HepG2 (cell line): ENCODE measurements at regions not wholly inside any gene's neighbourhood (a gene's known extent, or its start where the extent isn't known, plus 50 kb on each side); places are given as distances from the start of the nearest gene placed in this dataset.

ENCODE experiments used
- ATAC-seq: fragments of 200-7000 bp; cut with Tn5 transposase; 3 replicates; pipeline ENCODE4 v1.9.1; 2020; ENCODE audit warnings: mild to moderate bottlenecking, moderate library complexity
- BruUV-seq: library from RNA; stranded (reverse); fragments of 400-500 nt; replicated peaks from 2 replicates; lab custom pipeline; 2021; lab: Mats Ljungman, UMichigan
- CTCF ChIA-PET: fragments of 300-600 bp; formaldehyde crosslinking; extraction: SDS; loops from one replicate; lab custom pipeline; 2021; ENCODE audit warnings: low total read pairs, inconsistent platforms, low intra/inter-chr PET ratio; lab: Yijun Ruan, JAX
- POLR2A ChIA-PET: fragments of 350-600 bp; sonication (Branson Sonifier 250); formaldehyde crosslinking; loops from one replicate; lab custom pipeline; 2020; ENCODE audit warnings: antibody characterized with exemption, inconsistent platforms; lab: Yijun Ruan, JAX
- DNase-seq: peaks from one replicate; pipeline ENCODE4 v3.0.0-alpha.2; 2015; ENCODE audit warnings: low spot score
- FAIRE-seq: peaks from 3 replicates; lab custom pipeline; 2011; peaks lifted over from hg19 to GRCh38; lab: Jason Lieb, UNC
- H2AFZ ChIP-seq: one replicate; pipeline ENCODE4 v1.6.1; 2011; ENCODE audit warnings: low read length, inconsistent platforms
- H3K27ac ChIP-seq: fragments of 300-600 bp; 3 replicates; pipeline ENCODE4 v1.8.0; 2011; ENCODE audit warnings: mixed run types, mild to moderate bottlenecking, mixed read lengths, low read length, inconsistent platforms; ENCODE audit not compliant: insufficient read depth; ENCODE audit errors: extremely low read length
- H3K27me3 ChIP-seq, 2 experiments: fragments of 200-600 bp in 1 of 2; 2 replicates in 1 of 2; 3 replicates in 1 of 2; pipeline versions ENCODE4 v1.6.0 to v1.8.0; 2011; ENCODE audit warnings: low read length in 2 of 2, mild to moderate bottlenecking in 2 of 2, moderate library complexity in 2 of 2, inconsistent platforms in 1 of 2; ENCODE audit not compliant: insufficient read depth in 2 of 2, control insufficient read depth in 1 of 2
- H3K36me3 ChIP-seq, 2 experiments: fragments of 200-600 bp in 1 of 2; replicated peaks in 1 of 2; 2 replicates in 1 of 2; 3 replicates in 1 of 2; pipeline versions ENCODE4 v1.5.1 to v1.8.0; 2011; ENCODE audit warnings: low read length in 2 of 2, inconsistent platforms in 1 of 2; ENCODE audit not compliant: insufficient read depth in 2 of 2, control insufficient read depth in 1 of 2
- H3K4me1 ChIP-seq: 2 replicates; pipeline ENCODE4 v1.5.1; 2012; ENCODE audit warnings: low read length, inconsistent platforms; ENCODE audit not compliant: insufficient read depth
- H3K4me2 ChIP-seq: 2 replicates; pipeline ENCODE4 v1.6.0; 2011; ENCODE audit warnings: low read depth, low read length, inconsistent platforms
- H3K4me3 ChIP-seq, 3 experiments: fragments of 200-600 bp in 1 of 3; sonication (generic), shearing (Covaris generic) in 1 of 3; replicated peaks in 1 of 3; 2 replicates each; pipeline ENCODE4 v1.5.1; 2011 to 2016; ENCODE audit warnings: low read length in 3 of 3, inconsistent platforms in 2 of 3, low read depth in 2 of 3, mild to moderate bottlenecking in 2 of 3, control low read depth in 1 of 3, mixed read lengths in 1 of 3; ENCODE audit not compliant: insufficient read depth in 1 of 3
- H3K79me2 ChIP-seq: one replicate; pipeline ENCODE4 v1.6.1; 2011; ENCODE audit warnings: low read length, inconsistent platforms; ENCODE audit not compliant: insufficient read depth
- H3K9ac ChIP-seq: 2 replicates; pipeline ENCODE4 v1.6.0; 2011; ENCODE audit warnings: mild to moderate bottlenecking, low read depth, low read length, inconsistent platforms; ENCODE audit not compliant: insufficient read depth
- H3K9me3 ChIP-seq: 2 replicates; pipeline ENCODE4 v1.5.1; 2012; ENCODE audit warnings: mild to moderate bottlenecking, low read length
- H4K20me1 ChIP-seq: 2 replicates; pipeline ENCODE4 v1.6.0; 2011; ENCODE audit warnings: inconsistent platforms, mild to moderate bottlenecking, low read length, moderate library complexity; ENCODE audit not compliant: insufficient read depth
- MAFF ChIP-seq: IDR thresholded peaks from 2 replicates; pipeline ENCODE4 v1.6.1; 2011; ENCODE audit warnings: low read depth, low read length, improper control_type of control experiment
- MAFK ChIP-seq, 2 experiments: IDR thresholded peaks in 1 of 2; conservative IDR thresholded peaks in 1 of 2; 2 replicates each; pipeline ENCODE4 v1.6.1; 2011; ENCODE audit warnings: improper control_type of control experiment in 2 of 2, low read length in 2 of 2
- SIN3A ChIP-seq: IDR thresholded peaks from 2 replicates; pipeline ENCODE4 v1.6.1; 2011; ENCODE audit warnings: low read depth, mild to moderate bottlenecking, control low read depth, low read length, borderline replicate concordance
- ZFX ChIP-seq: sonication (generic); formaldehyde crosslinking; IDR thresholded peaks from 2 replicates; pipeline ENCODE4 v1.4.0; 2020; ENCODE audit warnings: mild to moderate bottlenecking, low read depth, missing genetic modification reagents, moderate library complexity
- WGBS: methylation state at CpG from one replicate; pipeline ENCODE4 v1.1.6; 2017; ENCODE audit warnings: low lambda C conversion rate; 5-methylcytosine and 5-hydroxymethylcytosine counted together
- in situ Hi-C: cut with HindIII; loops from 2 replicates; pipeline ENCODE4 v1.10.0; 2017; ENCODE audit warnings: low pct_unique_long_range_greater_than_20kb; ENCODE audit not compliant: extremely low pct_ligation_motif_present
- intact Hi-C: fragments of 100-400 bp; cut with micrococcal nuclease; formaldehyde crosslinking; loops from one replicate; pipeline ENCODE4 v1.10.0; 2022; ENCODE audit not compliant: unreplicated experiment

DNA sequence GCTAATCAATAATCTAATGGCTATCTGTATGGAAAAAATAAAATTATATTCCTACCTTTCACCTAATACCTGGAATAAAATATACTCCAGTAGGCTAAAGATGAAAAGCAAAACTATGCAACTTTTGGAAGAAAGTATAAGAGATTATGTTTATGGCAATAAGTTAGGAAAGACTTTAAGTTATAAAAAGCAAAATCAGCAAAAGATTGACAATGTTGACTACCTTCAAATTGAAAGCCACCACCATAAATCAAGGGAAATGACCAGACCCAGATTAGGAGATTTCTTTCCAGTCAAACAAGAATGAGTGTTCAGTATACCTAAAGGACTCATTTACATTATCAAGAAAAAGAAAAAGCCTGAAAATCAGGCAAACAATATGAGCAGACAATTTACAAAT is 159.1 kb upstream of the ZBED5 start:
- peak; percentile 31; the same call in 1 of the 2 replicates for TF ChIP-seq MAFF
- TF ChIP-seq MAFK (conservative IDR thresholded peaks at IDR 0.05 in 1 of 2, IDR thresholded peaks at IDR 0.05 in 1 of 2; ENCODE audit: low read length in 2 of 2) = peak in 1 of 2 experiments; percentile 59; a peak in 3 of 4 replicates
- TF ChIP-seq SIN3A = no peak
- TF ChIP-seq, all 625 proteins: peak for 2
- no peak overlapping the region for H3K9ac ChIP-seq
- no peak overlapping the region for H3K4me2 ChIP-seq
- CTCF ChIA-PET = no interaction called here
- no peaks in the 10 kb centered on the region for H3K4me1 ChIP-seq
- no peaks in the 10 kb centered on the region for H4K20me1 ChIP-seq
- DNase-seq = no peak
- no peaks in the 10 kb centered on the region for H3K9me3 ChIP-seq
- no TSS peak for BruUV-seq
- 0 out of 5 replicates have a peak, but pooled peaks cover 0 to 3% of the 10 kb centered on the region in 2 experiments for H3K27me3 ChIP-seq
- H3K36me3 ChIP-seq = no peaks in the 10 kb centered on the region
- H2AFZ ChIP-seq = no peak overlapping the region
- no peak for ATAC-seq
- no peaks in the 10 kb centered on the region for H3K79me2 ChIP-seq
- FAIRE-seq = no peak
- intact Hi-C loops = no loop called here
- in situ Hi-C loops = no loop called here
- POLR2A ChIA-PET = no interaction called here
- H3K27ac ChIP-seq = no peak overlapping the region
- no peak overlapping the region for H3K4me3 ChIP-seq

DNA sequence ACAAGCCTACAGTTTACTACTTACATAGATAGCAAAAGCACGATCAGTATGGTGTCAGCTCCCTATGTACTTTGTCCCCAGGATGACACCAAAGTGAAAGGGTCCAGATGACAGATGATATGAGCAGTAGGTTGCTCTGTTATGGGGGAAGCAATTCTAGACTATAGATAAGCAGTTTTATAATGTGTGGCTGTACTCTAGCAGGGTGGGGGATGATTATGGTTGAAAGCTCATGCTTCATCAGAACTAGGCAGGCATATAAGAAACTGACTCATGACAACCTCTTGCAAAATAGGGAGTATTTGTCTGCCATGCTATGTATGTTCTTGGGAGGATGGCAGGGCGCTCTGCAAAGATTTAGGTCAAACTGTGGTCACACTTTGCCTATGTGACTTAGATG is 158.2 kb upstream of the ZBED5 start:
- BruUV-seq = no TSS peak
- intact Hi-C loops = no loop called here
- Histone ChIP-seq H3K4me2 (no peak overlapping the region), H3K27me3 (0 out of 5 replicates have a peak, but pooled peaks cover 1 to 5% of the 10 kb centered on the region in 2 experiments), H3K4me3 (no peak overlapping the region), H3K36me3 (no peaks in the 10 kb centered on the region), H3K9me3 (no peaks in the 10 kb centered on the region), H3K27ac (no peak overlapping the region), H2AFZ (no peak overlapping the region), H3K9ac (no peak overlapping the region), H4K20me1 (no peaks in the 10 kb centered on the region), H3K4me1 (no peaks in the 10 kb centered on the region)
- no peak for DNase-seq
- CTCF ChIA-PET = no interaction called here
- ATAC-seq = no peak
- in situ Hi-C loops = no loop called here
- POLR2A ChIA-PET = no interaction called here
- no peak for FAIRE-seq
- TF ChIP-seq ZFX (CRISPR knock-in tag) = no peak
- TF ChIP-seq, all 625 proteins: peak for 0
- H3K79me2 ChIP-seq = no peaks in the 10 kb centered on the region
- 8% methylated on average over 2 of the region's 2 CpGs for WGBS
